ENCODE measurements at regions not wholly inside any gene's neighbourhood (a gene's known extent, or its start where the extent isn't known, plus 50 kb on each side); places are given as distances from the start of the nearest gene placed in this dataset.

DNA sequence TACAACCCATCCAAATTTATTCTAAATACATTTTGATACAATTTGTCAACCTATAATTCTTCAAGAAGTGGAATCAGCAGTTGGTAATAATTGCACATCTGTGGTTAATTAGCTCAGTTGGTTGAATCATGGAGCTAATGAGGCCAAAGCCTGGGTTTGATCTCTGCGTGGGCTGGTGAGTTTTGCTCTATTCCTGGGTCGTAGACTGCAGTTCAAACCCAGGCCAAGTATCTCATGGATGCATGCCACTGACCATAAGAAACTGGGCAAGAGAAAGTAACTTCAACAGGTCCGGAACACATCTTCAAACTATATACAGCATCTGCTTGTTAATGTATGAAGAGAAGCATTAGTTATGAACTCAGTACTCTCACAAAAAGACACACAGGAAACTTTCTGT is 779.7 kb downstream of the USP25 start:
- no peak for DNase-seq

DNA sequence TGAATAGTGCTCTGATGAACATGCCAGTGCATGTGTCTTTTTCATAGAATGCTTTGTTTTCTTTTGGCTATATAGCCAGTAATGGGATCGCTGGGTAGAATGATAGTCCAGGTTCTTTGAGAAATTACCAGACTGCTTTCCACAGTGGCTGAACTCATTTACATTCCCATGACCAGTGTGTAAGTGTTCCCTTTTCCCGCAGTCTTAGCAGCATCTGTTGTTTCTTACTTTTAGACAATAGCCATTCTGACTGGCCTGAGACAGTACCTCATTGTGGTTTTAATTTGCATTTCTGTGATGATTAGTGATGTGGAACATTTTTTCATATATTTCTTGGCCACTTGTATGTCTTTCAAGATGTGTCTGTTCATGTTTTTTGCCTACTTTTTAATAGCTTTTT is 784.5 kb downstream of the USP25 start:
- no peak for DNase-seq

DNA sequence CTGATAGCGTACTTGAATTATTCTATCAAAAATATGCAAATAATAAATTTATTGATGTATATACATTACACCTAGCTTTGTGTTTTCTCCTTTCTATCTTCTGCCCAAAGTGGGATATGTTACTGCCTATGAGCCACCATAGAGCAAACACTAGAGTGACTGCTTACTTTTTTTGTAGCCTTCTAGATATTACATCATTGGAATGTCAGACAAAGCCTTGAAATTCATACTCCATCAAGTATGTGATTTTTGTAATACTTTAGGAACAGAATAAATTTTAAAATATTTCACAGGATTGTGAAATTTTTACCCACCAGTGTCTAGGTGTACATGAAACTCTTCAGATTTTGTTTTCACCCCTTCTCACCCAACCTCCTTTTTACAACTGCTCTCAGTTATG is 787.6 kb downstream of the USP25 start:
- DNase-seq, result no peak

DNA sequence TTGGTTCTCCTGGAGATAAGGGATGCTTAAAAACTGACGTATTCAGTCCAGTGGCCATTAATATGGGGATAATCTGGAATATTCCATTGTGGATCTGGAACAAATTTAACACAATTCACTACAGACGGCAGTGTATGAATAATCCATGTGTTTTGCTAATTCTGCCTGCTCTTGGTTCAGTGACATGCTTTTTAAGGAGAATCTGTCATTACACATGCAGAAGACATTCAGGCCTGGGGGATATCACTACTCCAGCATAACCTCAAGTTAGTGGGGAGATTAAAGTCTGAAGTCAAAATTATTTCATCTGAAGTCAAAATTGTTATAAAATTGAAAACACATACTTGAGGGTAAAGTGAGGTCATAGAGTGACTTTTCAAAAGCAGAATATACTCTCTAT is 789.3 kb downstream of the USP25 start:
- no peak for DNase-seq

DNA sequence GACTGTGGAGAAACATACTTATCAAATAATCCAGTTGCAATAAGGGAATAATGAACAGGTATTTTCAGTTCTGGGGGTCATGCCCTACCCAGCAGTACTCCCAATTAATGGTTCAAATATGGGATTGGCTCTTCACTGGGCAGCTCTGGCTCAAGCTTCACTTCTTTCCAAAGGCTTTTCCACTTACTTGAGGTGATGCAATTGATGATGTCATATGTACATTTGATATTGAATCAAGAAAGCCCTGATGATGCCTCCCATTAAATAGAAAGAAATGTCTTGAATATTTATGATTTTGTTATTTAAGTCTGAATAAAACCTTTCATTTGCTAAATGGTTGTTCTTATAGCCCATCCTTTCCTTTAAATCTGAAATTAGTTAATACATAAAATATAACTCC is 789.9 kb downstream of the USP25 start:
- DNase-seq, result no peak

DNA sequence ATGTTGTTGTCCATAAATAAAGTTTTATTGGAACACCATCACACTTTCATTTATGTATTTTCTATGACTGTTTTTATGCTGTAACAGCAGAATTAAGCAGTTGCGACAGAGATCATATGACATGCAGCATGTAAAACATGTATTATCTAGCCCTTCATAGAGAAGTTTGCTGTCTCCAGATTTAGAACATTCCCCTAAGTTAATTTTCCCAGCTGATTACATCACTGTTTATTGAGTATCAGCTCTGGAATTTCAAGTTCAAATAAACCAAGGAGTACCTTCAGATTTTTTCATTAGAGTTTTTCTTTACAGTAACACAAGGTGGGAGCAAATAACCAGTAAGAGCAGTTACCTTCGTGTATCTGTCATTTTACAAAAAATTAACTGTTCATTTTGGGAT is 792.8 kb downstream of the USP25 start:
- DNase-seq, result no peak

DNA sequence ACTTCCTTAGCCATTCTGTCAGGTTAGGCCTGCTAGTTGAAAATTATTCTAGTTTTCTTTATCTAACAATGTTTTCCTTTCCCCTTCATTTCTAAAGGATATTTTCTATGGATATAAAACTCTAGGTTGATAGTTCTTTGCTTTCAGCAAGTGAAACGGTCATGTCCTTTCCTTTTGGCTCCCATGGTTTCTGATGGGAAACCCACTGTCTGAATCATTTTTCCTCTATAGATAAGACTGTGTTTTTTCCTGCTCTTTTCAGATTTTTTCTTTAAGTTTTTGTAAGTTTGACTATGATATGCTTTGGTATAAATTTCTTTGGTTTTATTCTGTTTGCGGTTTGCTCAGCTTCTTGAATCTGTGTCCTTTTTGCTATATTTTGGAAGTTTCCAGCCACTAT is 800.9 kb downstream of the USP25 start:
- no peak for DNase-seq

DNA sequence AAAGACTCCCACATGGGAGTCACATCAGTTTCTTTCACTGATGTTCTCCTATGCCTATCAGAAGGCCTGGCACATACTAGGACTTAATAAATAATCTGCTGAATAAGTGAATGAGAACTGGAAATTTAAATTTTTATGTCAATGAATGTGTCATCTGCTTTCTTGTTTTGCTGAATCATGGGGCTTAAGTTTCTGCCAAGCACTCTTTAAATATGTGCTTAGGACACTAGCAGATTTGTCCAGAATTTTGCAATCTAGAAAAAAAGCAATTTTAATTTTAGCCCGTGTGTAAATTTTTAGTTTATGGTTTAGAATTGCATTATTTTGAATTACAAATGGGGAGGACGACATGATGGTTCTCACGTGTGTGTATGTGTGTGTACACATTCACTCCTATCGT is 803.1 kb downstream of the USP25 start:
- DNase-seq, result no peak

DNA sequence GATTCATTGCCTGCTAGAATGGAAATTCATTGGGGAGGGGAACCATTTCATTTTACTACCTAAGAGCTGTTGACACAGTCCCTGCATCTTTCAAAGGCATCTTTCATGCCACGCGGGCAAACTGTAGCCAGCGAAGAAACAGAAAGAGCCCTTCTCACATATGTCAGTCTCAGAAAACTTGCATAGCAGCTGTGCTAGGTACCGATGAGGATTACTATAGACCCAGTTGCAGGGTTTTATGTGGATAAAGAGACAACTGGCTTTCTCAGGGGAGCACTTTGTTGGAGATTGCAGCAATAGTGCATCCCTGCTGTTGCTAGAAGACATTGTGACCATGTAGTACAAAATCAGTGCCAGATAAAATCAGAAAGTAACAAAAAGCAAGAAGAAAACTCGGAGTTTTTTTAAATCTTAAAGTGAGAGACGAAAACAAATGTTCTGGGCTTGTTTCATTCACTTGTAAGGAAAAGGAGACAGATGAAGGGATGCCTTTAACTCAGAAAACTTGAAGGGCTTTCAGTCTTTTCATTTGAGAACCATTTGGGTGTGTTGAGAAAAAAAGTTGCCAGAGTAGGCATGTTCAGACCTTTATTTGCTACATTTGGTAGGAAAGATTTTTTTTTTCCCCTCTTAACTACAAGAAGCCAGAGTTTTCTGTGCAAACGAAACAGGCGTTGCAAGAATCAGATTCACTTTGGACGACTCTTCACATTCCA is 804.1 kb downstream of the USP25 start:
- no peak for DNase-seq

DNA sequence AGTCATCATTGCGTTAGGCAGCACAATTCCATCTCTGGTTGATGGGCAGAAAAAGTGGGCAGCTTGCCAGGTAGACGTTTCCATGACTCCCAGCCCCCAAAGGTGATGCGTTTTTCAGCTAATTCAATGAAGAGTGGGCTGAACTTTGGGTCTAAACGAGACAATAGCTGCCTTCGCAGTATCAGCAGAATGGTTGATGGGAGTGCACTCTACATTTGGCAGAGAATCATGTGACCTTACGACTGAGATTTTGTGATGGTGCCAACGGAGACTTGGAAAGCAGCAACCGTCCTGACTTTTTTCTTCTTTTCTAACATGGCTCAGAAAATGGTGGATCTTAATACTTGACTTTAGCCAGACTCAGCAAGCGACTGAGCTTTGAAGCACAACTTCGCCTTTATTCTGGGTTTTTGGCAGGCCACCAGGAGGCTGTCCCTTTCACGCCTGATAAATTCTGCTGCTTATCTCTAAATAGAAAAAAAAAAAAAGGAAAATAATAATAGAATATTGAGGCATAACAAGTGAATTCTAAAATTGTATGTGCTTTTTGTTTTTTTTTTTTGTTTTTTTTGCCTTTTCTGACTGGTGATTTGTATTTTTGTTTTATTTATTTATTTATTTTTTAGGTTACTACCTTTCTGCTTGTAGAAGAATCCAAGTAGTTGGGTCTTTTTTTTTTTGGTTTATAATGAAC is 804.8 kb downstream of the USP25 start:
- DNase-seq, result no peak

DNA sequence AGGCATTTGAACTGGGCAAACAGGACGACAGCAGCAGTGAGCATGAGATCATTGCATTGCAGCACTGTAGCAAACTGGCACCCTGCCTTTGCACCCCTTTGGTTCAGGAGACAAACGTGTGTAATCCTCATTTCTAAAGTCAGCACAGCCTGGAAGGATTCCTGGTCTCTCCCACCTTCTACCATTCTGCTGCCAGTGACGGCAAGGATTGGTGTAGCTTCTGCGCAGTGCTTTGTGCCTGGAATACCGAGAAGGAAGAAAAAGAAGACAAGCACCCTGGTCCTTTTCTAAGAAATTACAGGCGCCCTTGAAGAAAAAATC is 805.3 kb downstream of the USP25 start:
- DNase-seq, result no peak

DNA sequence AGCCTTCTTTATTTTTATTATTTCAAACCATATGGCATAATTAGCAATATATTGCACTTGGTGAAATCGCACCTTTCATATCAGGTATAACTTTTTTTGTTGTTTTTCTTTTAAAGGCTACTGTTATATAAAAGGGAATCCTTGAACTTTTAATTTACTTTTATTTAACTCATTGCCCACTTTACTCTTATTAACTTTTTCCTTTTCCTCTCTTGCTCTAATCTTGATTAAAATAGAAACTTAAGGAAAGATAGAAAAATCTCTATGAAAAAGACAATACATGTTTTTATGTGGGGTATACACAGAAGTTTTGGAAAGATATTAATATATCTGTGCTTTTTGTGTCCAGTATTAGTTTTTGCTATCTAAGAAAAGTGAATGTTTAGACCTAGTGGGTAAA is 805.8 kb downstream of the USP25 start:
- DNase-seq, result no peak

DNA sequence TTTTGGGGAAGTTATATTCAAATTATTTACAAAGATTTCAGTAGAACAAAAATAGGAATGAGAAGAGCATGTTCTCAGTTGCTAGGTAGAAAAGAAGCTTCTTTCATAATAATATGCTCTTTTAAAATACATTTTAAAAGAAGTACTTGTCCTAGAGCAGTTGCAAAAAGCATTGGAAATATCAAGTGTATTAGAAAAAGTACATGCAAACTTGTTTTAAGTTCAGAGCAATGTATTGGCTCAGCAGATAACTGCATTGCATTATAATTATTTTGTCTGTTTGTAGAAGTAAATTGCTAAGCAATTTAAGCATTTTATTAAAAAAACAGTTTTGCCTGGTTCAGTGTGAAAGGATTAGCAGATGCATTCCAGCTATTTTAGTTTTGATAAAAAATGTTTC is 806.4 kb downstream of the USP25 start:
- DNase-seq, result no peak

DNA sequence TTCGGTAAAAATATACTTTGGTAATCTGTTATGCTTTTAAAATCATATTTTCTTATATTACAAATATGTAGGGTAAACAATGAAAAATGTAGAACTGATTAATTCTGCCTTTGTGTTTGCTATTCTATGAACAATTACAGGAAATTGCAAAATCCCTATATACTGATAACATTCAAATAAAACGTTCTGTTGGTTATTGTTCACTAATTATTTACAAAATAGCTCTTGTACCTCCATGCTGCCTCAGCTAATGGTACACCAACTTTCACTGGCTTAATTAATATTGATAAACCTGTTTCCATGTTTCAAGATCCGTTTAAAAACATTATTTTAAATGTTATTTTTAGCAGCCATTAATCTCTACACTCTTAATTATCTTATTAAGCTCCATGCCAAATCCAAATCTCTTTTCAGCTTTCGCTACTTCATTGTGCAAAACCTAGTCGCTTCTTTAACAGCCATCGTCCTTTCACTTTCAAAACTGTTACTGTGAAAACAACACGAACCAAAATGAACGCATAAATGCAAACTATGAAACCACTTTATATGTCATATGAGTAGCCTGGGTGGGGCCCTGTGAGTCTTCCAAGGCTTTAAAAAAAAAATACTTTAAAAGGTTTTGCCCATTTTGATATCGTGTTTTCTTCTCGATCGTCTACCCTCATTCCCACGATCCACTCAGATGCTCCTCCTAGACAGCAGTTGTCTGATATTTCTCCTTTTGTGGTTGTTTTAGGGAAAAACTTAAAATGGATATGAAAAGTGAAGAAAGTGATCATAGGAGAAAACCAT is 807.1 kb downstream of the USP25 start:
- no peak for DNase-seq

DNA sequence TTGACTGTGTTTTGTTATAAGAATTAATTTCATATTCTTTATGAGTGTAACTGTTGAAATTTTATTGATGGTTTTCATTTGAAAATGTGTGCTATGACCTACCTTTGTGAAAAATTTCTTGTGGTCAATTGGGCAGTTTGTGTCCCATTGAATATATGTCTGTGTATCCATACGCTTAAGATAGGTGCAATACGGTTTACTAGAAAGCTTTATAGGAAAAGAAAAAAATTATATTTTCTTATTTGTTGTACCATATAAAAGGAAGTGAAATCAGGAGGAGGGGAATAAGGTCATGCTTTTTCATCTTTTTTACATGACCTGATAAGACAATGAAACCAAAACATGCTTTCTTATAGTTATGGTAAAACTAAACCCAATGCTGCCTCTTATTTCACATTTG is 807.7 kb downstream of the USP25 start:
- no peak for DNase-seq

DNA sequence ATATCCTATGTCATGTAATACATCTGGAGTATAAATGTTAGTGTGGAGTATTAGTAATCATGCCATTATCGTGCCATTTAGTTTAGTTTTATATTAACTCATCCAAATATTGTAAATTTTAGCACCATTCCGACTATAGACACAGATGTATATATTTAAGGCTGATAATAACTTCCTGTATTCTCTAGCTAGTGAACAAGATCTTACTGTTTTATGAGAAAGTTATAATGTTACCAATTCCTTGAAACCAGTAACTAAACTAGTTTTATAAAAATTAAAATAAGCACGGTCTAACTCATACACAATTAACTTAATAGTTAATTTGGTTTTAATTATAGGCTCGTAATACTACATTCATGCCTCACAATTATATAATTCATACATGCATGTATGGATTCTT is 808.6 kb downstream of the USP25 start:
- DNase-seq, result no peak

DNA sequence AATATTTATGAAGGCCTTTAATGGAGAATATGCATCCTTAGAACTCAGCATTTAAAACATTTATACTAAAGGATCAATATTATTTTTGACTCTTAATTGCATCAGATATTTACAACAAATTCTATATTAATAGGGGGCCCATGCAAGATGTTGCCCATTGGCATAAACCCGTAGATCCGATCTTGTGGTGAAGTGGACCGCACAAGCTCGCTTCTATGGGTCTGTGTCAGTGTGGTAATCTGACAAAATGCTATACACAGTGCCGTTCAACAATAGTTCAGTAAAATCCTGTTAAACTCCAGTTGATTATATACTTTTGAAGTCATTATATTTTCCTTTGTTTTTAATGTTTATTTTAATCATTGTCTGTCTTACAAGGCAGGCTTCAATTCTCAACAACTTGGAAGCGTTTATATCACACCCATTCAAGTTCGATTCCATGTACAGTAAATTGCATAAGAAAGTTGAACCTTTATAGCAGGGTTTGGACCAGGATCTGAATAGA is 809.2 kb downstream of the USP25 start:
- no peak for DNase-seq

DNA sequence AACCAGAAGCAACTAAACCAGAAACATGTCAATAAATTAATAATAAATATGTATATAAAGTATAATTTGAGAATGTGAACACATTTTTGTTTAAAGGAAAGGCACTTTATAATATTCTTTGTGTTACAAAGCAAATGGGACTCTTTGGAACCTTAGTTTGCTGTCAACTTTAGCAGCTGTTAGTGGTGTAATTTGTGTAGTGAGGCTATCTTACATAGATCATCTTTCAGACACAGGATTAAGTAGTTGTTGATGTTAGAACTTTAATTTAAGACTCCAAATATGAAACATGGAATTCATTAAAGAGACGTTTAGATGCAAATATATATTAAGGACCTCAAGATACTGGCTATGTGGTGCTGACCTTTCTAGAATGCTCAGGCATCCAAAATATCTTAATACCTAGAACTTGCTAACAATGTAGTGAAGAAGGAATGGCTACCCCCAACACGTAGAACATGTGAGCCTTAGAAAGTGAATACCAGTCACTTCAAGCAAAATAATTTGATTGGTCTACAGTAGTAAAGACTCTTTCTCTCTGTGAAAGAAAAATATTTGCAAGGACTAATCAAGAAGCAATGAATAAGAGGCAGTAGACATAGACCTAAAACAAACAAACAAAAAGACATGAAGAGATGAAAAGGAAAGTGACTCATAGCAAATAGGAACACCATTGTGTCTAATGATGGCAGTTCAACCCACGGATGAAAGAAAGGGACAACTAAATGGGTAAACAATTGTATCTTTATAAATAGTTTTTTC is 811.4 kb downstream of the USP25 start:
- no peak for DNase-seq

DNA sequence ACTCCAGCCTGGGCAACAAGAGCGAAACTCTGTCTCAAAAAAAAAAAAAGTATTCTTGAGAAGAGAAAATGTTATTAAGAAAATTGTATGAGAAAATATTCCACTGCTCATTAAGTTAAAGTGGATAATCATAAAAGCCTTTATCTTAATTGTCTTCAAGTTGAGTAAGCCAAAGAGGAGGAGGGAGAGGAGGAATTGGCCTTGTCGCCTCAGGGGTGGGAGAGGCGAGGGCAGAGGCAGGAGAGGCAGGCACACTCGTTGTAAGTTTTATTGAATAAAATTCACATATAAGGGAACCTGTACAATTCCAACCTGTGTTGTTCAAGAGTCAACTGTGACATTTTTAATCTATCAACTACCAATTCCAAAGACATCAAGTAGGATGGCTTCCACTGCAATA is 820.3 kb downstream of the USP25 start:
- DNase-seq, result no peak

DNA sequence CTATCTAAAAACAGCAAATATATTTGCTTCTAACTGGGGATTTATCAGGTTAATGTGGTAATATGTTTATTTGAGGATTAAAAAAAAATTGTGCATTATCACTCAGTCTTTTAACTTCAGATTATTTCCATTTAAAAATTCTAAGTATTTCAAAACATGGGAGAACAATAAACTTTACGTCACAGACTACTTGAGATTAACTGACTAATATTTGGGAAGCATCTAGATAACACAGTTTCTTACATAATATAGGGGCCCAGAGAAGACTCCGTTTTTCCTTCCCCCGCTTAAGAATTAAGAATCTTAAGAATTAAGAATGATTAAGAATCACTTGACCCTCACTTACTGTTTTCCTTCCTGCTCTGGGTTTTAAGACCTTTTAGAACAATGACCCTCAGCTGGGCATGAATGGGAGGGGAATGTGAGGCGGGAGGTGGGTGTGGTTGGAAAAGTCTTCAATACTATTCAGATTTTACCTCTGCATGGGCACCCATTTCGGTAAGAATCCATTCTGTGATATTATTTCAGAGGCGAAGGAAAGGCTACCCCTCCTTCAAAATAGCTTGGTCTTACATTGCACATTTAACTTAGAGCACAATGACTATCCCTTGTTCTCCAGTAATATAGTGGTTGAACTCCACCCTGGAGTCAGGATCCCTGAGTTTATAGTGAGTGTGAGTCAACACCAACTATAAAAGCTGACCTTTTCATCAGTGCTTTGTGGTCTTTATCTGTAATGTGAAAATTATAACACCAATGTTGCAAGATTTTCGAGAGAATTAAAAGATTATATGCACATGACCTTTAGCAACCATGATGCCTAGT is 821.3 kb downstream of the USP25 start:
- no peak for DNase-seq

DNA sequence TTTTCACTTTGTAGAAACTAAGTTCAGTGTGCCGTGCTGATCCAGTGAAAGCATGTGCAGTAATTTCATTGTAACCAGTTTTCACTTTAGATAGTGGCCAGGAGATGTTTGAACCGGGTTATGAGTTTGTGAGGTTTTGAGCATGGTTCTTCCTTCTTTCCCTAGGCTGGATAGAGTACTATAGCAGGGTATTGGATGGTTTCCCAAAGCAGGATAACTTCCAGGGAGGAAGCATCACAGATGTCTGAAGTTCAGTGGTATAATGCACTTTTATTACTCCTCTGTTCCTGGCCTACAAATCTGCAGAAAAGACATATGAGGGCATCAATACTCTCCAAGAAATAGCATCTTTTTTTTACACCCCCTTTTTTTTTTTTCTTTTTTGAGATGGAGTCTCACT is 823.1 kb downstream of the USP25 start:
- DNase-seq, result no peak

DNA sequence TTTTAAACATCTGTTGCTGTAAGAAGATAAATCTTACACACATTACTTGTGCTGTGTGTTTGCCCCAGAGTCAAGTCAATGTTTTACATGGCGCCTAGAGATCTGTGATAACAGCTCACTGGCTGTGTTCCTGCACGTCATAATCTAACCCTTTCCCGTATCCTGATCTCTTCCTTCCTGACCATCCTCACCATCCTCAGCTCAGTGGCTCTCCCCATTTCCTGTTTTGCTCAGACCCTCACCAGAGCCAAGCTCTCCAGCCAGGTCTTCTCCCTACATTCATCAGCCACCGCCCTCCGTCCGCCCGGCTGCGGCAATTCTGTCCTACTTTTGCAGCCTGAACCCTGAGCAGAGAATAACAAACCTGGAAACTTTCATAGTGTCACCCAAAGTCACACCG is 824.7 kb downstream of the USP25 start:
- DNase-seq, result no peak

All from T-helper 2 cell (primary cell).